Choroid plexus epithelial cell (primary cell): ENCODE measurements at regions not wholly inside any gene's neighbourhood (a gene's known extent, or its start where the extent isn't known, plus 50 kb on each side); places are given as distances from the start of the nearest gene placed in this dataset.

ENCODE experiments used
- DNase-seq: peaks from one replicate; pipeline ENCODE4 v3.0.0-alpha.2; 2010; ENCODE audit warnings: low read depth
- H3K4me3 ChIP-seq: 2 replicates; pipeline ENCODE4 v1.5.1; 2011; ENCODE audit warnings: low read depth, mild to moderate bottlenecking, control low read depth, low read length, moderate library complexity
- TF ChIP-seq, protein P1 (sequence below): conservative IDR thresholded peaks from 2 replicates; pipeline ENCODE4 v1.5.1; 2011; ENCODE audit warnings: low read depth, mild to moderate bottlenecking, control low read depth, inconsistent platforms, low read length, moderate library complexity

DNA sequence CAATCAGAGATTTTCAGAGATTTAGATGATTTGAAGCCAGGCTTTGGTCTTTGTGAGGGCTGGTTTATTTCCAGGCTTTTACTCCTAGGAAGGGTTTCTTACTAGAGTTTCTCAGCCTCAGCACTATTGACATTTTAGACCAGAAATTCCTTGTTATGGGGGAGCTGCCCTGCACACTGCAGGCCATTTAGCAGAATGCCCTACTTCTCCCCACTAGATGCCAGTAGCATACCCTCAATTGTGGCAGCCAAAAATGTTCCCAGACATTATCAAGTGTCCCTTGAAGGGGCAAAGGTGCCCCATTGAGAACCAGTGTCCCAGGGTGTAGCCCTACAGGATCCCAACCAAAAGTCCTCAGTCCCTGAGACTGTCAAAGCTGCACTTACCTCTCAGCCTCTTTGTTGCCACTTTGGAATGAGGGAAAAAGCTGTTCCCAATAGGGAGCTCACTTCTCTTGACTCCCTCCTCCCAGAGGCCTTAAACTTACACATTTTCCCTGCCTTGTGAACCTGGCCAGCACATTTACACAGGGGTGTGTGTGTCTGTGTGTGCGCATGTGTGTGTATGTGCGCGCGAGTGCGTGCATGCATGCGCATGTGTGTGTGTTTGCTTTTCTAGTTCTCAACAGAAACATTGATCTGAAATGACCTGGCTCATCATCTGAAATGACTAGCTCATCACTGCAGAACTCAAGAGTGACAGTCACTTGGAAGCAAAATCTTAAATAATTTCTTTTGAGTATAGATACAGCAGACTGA, 231.4 kb downstream of the QDPR start:
- TF ChIP-seq, protein P1, sequence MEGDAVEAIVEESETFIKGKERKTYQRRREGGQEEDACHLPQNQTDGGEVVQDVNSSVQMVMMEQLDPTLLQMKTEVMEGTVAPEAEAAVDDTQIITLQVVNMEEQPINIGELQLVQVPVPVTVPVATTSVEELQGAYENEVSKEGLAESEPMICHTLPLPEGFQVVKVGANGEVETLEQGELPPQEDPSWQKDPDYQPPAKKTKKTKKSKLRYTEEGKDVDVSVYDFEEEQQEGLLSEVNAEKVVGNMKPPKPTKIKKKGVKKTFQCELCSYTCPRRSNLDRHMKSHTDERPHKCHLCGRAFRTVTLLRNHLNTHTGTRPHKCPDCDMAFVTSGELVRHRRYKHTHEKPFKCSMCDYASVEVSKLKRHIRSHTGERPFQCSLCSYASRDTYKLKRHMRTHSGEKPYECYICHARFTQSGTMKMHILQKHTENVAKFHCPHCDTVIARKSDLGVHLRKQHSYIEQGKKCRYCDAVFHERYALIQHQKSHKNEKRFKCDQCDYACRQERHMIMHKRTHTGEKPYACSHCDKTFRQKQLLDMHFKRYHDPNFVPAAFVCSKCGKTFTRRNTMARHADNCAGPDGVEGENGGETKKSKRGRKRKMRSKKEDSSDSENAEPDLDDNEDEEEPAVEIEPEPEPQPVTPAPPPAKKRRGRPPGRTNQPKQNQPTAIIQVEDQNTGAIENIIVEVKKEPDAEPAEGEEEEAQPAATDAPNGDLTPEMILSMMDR: no peak
- H3K4me3 ChIP-seq: no peak overlapping the region
- no peak for DNase-seq

DNA sequence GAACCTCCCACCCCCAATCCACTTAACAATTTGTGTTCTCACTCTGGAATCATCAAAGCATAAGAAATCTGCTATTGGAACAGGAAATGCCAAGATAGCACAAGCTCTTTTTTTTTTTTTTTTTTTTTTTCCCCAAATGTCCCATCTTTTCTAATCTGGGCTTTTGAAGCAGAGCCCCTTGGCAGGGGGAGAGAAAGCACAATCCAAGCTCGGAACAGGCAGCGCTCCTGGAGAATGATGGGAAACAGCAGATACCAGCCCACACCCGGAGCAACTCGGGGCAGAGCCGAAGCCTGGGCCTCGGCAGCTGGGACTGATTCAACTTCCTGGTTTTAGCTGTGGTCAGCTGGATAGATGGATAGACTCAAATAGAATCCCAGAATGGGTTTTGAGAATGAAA, 235.1 kb downstream of the QDPR start:
- TF ChIP-seq, protein P1: no peak
- DNase-seq: peak; percentile 44
- no peak overlapping the region for H3K4me3 ChIP-seq

DNA sequence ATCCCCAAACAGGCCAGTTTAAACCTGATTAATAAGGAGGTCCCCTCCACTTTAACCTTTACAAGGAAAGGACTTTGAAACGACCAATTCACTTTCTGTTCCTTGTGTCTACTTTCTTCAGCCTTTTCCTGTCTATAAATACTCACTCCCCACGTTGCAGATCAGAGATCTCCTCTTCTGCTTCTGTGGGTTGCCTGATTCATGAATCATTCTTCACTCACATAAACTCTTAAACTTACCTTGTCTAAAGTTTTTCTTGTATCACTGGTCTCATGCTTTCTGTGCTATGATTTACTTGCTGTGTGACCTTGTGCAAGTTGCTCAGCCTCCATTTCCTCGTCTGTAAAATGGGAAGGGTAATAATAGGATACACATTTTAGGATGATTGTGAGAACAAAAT, 236.1 kb downstream of the QDPR start:
- TF ChIP-seq, protein P1: no peak
- H3K4me3 ChIP-seq: no peak overlapping the region
- DNase-seq: peak; percentile 5

DNA sequence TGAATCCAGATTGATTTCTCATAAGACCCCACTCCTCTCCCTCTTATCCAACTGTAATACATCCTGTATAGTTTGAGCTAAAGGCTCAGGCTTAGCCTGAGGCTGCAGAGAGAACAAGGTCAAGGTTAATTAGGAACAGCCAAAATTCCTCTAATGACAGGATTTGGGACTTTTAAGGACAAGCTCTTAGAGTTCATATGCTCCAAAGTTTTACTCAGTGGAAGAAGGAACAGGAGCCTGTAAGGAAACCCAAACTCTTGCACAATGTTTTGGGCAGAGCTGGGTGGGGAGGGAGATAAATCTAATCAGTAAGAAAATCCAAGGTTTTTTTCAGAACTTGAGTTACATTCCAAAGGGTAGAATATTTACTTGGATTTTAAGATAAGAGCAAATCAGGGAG, 238.8 kb downstream of the QDPR start:
- TF ChIP-seq, protein P1: no peak
- no peak for DNase-seq
- no peak overlapping the region for H3K4me3 ChIP-seq

DNA sequence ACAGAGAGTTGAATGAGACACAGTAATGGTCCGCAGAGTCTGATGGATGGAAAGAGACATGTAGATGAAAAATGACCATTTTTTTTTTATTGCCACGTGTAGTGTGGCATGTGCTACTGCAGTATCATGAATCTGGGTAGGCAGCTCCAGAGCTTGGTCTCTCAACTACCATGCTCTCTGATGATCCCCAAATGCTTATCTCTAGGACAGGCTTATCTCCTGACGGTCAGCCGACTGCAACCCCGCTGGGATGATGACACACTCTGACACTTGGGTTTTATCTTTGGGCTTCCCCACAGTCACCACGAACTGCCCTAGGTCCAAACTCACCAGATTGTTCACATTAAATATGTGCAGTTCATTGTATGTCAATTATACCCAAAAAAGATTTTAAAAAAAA, 239.7 kb downstream of the QDPR start:
- DNase-seq: no peak
- H3K4me3 ChIP-seq: no peak overlapping the region
- TF ChIP-seq, protein P1: no peak

DNA sequence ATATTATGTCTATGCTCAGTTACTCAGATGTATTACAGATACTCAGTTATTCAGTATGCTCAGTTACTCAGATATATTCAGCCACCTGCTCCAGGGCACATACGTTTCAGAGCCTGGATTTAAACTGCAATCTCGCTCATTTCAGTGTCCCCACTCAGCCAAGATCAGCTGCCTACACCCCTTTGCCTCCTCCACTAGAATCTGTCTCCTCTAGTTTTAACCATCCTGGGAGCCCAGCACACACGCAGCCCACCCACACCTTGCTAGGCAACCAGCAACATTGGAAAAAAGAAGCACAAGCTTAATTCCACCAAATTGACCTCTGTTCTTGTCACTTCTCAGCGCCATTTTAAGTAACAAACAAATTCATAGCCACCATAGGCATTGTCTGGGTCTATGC, 246.2 kb downstream of the QDPR start:
- H3K4me3 ChIP-seq: no peak overlapping the region
- TF ChIP-seq, protein P1: no peak
- no peak for DNase-seq

DNA sequence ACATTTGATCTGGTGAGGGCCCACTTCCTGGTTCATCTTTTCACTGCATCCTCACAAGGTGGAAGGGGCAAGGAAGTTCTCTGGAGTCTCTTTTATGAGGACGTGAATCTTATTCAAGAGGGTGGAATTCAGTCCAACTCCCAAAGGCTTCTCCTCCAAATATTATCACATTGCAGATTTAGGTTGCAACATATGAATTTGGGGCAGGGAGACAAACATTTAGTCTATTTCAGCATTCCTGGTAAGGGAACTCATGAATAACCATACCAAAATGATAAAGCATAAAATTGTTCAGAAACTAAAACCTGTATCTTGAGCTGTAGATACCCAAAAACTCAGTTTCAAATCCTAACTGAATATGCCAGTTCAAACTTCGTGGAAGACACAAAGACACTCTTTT, 246.8 kb downstream of the QDPR start:
- no peak for DNase-seq
- no peak overlapping the region for H3K4me3 ChIP-seq
- TF ChIP-seq, protein P1: no peak
